HepG2 (cell line): ENCODE measurements at regions not wholly inside any gene's neighbourhood (a gene's known extent, or its start where the extent isn't known, plus 50 kb on each side); places are given as distances from the start of the nearest gene placed in this dataset.

ENCODE experiments used
- RCOR2 ChIP-seq: IDR thresholded peaks from 2 replicates; pipeline ENCODE4 v1.6.1; 2016; ENCODE audit warnings: missing biosample characterization, missing genetic modification reagents
- RERE ChIP-seq: IDR thresholded peaks from 2 replicates; pipeline ENCODE4 v1.6.1; 2016; ENCODE audit warnings: low read depth, missing genetic modification reagents, missing compliant biosample characterization
- SIN3B ChIP-seq: fragments of 150-350 bp; IDR thresholded peaks from 2 replicates; pipeline ENCODE4 v1.6.1; 2014; ENCODE audit warnings: low read length
- ZNF235 ChIP-seq: sonication (generic); formaldehyde crosslinking; IDR thresholded peaks from 2 replicates; pipeline ENCODE4 v1.8.1; 2023; ENCODE audit warnings: mild to moderate bottlenecking, missing genetic modification reagents, borderline replicate concordance
- ZNF431 ChIP-seq: sonication (generic); formaldehyde crosslinking; IDR thresholded peaks from 2 replicates; pipeline ENCODE4 v1.9.0; 2022; ENCODE audit warnings: missing genetic modification reagents, low read depth, mild to moderate bottlenecking, borderline replicate concordance
- ZNF629 ChIP-seq: sonication (generic); formaldehyde crosslinking; conservative IDR thresholded peaks from 2 replicates; pipeline ENCODE4 v1.5.0; 2020; ENCODE audit warnings: missing genetic modification reagents
- TF ChIP-seq, protein P1 (sequence below): sonication (generic); formaldehyde crosslinking; conservative IDR thresholded peaks from 2 replicates; pipeline ENCODE4 v1.4.0; 2020; ENCODE audit warnings: mild to moderate bottlenecking, missing genetic modification reagents, moderate library complexity
- TF ChIP-seq, protein P2 (sequence below): sonication (generic); formaldehyde crosslinking; IDR thresholded peaks from 2 replicates; pipeline ENCODE4 v1.5.1; 2020; ENCODE audit warnings: mild to moderate bottlenecking, missing genetic modification reagents, borderline replicate concordance

DNA sequence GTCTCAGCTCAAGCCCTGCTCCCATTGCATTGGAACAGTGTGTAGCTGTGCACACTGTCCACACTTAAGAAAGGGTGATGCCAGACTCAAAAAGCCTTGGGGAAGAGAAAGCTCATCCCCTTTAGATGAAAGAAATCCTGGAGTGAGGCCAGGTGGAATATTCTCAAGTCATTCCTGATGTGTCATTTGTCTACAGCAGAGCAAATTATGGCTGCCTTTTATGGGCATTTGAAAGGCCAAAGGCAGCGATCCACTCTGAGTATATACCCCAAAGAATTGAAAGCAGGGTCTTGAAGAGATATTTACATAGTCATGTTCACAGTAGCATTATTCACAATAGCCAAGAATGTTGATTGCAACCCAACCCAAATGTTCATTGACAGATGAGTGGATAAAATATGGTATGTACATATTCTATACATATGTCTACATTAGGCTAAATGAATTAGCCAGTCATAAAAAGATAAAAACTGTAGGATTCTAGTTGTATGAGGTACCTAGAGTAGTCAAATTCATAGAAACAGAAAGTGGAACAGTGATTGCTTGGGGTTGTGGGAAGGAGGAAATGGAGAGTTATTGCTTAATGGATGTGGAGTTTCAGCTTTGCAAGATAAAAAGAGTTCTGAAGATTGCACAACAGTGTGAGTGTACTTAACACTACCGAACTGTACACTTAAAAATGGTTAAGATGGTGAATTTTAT, 214.9 kb downstream of the KCNRG start (continued):
- TF ChIP-seq ZNF235 (CRISPR knock-in tag) (no peak), ZNF431 (CRISPR knock-in tag) (no peak), RERE (CRISPR knock-in tag) (no peak), SIN3B (no peak), ZNF629 (CRISPR knock-in tag) (no peak), RCOR2 (CRISPR knock-in tag) (0 out of 2 replicates have a peak, but pooled peaks have one; percentile 59)
- TF ChIP-seq, protein P1, sequence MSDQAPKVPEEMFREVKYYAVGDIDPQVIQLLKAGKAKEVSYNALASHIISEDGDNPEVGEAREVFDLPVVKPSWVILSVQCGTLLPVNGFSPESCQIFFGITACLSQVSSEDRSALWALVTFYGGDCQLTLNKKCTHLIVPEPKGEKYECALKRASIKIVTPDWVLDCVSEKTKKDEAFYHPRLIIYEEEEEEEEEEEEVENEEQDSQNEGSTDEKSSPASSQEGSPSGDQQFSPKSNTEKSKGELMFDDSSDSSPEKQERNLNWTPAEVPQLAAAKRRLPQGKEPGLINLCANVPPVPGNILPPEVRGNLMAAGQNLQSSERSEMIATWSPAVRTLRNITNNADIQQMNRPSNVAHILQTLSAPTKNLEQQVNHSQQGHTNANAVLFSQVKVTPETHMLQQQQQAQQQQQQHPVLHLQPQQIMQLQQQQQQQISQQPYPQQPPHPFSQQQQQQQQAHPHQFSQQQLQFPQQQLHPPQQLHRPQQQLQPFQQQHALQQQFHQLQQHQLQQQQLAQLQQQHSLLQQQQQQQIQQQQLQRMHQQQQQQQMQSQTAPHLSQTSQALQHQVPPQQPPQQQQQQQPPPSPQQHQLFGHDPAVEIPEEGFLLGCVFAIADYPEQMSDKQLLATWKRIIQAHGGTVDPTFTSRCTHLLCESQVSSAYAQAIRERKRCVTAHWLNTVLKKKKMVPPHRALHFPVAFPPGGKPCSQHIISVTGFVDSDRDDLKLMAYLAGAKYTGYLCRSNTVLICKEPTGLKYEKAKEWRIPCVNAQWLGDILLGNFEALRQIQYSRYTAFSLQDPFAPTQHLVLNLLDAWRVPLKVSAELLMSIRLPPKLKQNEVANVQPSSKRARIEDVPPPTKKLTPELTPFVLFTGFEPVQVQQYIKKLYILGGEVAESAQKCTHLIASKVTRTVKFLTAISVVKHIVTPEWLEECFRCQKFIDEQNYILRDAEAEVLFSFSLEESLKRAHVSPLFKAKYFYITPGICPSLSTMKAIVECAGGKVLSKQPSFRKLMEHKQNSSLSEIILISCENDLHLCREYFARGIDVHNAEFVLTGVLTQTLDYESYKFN: 0 out of 2 replicates have a peak, but pooled peaks have one; percentile 26
- TF ChIP-seq, protein P2, sequence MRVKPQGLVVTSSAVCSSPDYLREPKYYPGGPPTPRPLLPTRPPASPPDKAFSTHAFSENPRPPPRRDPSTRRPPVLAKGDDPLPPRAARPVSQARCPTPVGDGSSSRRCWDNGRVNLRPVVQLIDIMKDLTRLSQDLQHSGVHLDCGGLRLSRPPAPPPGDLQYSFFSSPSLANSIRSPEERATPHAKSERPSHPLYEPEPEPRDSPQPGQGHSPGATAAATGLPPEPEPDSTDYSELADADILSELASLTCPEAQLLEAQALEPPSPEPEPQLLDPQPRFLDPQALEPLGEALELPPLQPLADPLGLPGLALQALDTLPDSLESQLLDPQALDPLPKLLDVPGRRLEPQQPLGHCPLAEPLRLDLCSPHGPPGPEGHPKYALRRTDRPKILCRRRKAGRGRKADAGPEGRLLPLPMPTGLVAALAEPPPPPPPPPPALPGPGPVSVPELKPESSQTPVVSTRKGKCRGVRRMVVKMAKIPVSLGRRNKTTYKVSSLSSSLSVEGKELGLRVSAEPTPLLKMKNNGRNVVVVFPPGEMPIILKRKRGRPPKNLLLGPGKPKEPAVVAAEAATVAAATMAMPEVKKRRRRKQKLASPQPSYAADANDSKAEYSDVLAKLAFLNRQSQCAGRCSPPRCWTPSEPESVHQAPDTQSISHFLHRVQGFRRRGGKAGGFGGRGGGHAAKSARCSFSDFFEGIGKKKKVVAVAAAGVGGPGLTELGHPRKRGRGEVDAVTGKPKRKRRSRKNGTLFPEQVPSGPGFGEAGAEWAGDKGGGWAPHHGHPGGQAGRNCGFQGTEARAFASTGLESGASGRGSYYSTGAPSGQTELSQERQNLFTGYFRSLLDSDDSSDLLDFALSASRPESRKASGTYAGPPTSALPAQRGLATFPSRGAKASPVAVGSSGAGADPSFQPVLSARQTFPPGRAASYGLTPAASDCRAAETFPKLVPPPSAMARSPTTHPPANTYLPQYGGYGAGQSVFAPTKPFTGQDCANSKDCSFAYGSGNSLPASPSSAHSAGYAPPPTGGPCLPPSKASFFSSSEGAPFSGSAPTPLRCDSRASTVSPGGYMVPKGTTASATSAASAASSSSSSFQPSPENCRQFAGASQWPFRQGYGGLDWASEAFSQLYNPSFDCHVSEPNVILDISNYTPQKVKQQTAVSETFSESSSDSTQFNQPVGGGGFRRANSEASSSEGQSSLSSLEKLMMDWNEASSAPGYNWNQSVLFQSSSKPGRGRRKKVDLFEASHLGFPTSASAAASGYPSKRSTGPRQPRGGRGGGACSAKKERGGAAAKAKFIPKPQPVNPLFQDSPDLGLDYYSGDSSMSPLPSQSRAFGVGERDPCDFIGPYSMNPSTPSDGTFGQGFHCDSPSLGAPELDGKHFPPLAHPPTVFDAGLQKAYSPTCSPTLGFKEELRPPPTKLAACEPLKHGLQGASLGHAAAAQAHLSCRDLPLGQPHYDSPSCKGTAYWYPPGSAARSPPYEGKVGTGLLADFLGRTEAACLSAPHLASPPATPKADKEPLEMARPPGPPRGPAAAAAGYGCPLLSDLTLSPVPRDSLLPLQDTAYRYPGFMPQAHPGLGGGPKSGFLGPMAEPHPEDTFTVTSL (CRISPR knock-in tag): peak; percentile 26; the same call in 1 of the 2 replicates
